ENCODE measurements at regions not wholly inside any gene's neighbourhood (a gene's known extent, or its start where the extent isn't known, plus 50 kb on each side); places are given as distances from the start of the nearest gene placed in this dataset.

GRCh38 chr4:159480826-159481225, 377.9 kb downstream of the RAPGEF2 start:
- Mint-ChIP-seq H3K9me3 (no peaks in the 10 kb centered on the region), H3K27ac (no peak overlapping the region), H3K36me3 (ENCODE audit: low read depth) (no peaks in the 10 kb centered on the region), H3K4me1 (ENCODE audit: low read depth) (no peaks in the 10 kb centered on the region), H3K27me3 (ENCODE audit: insufficient read depth) (peaks cover 8% of the 10 kb centered on the region), H3K4me3 (no peak overlapping the region)
- DNase-seq = no peak
- TF ChIP-seq CTCF (IDR thresholded peaks at IDR 0.05) = no peak

- Mint-ChIP-seq H3K36me3 (ENCODE audit: low read depth) (no peaks in the 10 kb centered on the region), H3K4me1 (ENCODE audit: low read depth) (no peaks in the 10 kb centered on the region), H3K27ac (no peak overlapping the region), H3K4me3 (no peak overlapping the region), H3K27me3 (ENCODE audit: insufficient read depth) (peaks cover 6% of the 10 kb centered on the region), H3K9me3 (no peaks in the 10 kb centered on the region)
- DNase-seq = no peak
- no peak for TF ChIP-seq CTCF (IDR thresholded peaks at IDR 0.05)
Measured at GRCh38 chr4:159481936-159482335, 379.1 kb downstream of the RAPGEF2 start.

- TF ChIP-seq CTCF (IDR thresholded peaks at IDR 0.05) = no peak
- peaks cover 5% of the 10 kb centered on the region; the same call in 1 of the 2 replicates for H3K4me1 Mint-ChIP-seq (ENCODE audit: low read depth)
- H3K4me3 Mint-ChIP-seq = no peak overlapping the region
- no peak for DNase-seq
- H3K27me3 Mint-ChIP-seq (ENCODE audit: insufficient read depth) = peaks cover 7% of the 10 kb centered on the region
- no peaks in the 10 kb centered on the region for H3K36me3 Mint-ChIP-seq (ENCODE audit: low read depth)
- no peak overlapping the region for H3K27ac Mint-ChIP-seq
- H3K9me3 Mint-ChIP-seq = no peaks in the 10 kb centered on the region
Measured at GRCh38 chr4:159483110-159483781, 380.4 kb downstream of the RAPGEF2 start.

GRCh38 chr4:159483782-159484741, 381.2 kb downstream of the RAPGEF2 start:
- H3K9me3 Mint-ChIP-seq = no peaks in the 10 kb centered on the region
- H3K4me3 Mint-ChIP-seq = no peak overlapping the region
- H3K27me3 Mint-ChIP-seq (ENCODE audit: insufficient read depth) = peaks cover 7% of the 10 kb centered on the region
- H3K36me3 Mint-ChIP-seq (ENCODE audit: low read depth) = no peaks in the 10 kb centered on the region
- no peak for DNase-seq
- no peak for TF ChIP-seq CTCF (IDR thresholded peaks at IDR 0.05)
- no peak overlapping the region for H3K27ac Mint-ChIP-seq
- peaks cover 5% of the 10 kb centered on the region; the same call in 1 of the 2 replicates for H3K4me1 Mint-ChIP-seq (ENCODE audit: low read depth)

- DNase-seq = no peak
- Mint-ChIP-seq H3K36me3 (ENCODE audit: low read depth) (no peaks in the 10 kb centered on the region), H3K27me3 (ENCODE audit: insufficient read depth) (peaks cover 7% of the 10 kb centered on the region), H3K27ac (no peak overlapping the region), H3K4me1 (ENCODE audit: low read depth) (peaks cover 5% of the 10 kb centered on the region; the same call in 1 of the 2 replicates), H3K9me3 (no peaks in the 10 kb centered on the region), H3K4me3 (no peak overlapping the region)
- TF ChIP-seq CTCF (IDR thresholded peaks at IDR 0.05) = no peak
Measured at GRCh38 chr4:159484864-159485263, 382.0 kb downstream of the RAPGEF2 start.
